ENCODE measurements at regions not wholly inside any gene's neighbourhood (a gene's known extent, or its start where the extent isn't known, plus 50 kb on each side); places are given as distances from the start of the nearest gene placed in this dataset.

DNA sequence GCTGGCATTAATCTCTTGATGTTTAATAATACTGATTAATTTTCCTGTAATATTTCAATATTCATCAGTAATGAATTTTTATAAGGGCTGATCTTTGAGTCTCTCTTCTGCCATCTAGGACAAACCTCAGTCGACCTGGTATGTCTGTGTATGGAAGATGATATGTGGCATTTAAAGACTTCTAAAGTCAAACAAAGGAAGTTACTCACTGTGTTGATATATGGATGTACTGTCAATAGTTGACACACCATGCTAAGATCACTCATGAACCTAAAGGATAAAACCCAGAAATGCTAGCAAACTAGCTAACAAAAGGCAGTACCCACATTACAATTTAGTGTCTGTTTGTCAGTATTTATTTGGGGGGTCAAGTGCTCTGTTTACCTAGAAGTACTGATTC, 380.7 kb upstream of the GOT2 start:
- TF ChIP-seq, protein P1, sequence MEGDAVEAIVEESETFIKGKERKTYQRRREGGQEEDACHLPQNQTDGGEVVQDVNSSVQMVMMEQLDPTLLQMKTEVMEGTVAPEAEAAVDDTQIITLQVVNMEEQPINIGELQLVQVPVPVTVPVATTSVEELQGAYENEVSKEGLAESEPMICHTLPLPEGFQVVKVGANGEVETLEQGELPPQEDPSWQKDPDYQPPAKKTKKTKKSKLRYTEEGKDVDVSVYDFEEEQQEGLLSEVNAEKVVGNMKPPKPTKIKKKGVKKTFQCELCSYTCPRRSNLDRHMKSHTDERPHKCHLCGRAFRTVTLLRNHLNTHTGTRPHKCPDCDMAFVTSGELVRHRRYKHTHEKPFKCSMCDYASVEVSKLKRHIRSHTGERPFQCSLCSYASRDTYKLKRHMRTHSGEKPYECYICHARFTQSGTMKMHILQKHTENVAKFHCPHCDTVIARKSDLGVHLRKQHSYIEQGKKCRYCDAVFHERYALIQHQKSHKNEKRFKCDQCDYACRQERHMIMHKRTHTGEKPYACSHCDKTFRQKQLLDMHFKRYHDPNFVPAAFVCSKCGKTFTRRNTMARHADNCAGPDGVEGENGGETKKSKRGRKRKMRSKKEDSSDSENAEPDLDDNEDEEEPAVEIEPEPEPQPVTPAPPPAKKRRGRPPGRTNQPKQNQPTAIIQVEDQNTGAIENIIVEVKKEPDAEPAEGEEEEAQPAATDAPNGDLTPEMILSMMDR (conservative IDR thresholded peaks at IDR 0.05; ENCODE audit: low read depth, low read length) = no peak
- TF ChIP-seq EZH2 (IDR thresholded peaks at IDR 0.05; ENCODE audit: low read length, unreplicated experiment) = no peak

All from PC-3 (cell line).